ENCODE measurements at regions not wholly inside any gene's neighbourhood (a gene's known extent, or its start where the extent isn't known, plus 50 kb on each side); places are given as distances from the start of the nearest gene placed in this dataset.

DNA sequence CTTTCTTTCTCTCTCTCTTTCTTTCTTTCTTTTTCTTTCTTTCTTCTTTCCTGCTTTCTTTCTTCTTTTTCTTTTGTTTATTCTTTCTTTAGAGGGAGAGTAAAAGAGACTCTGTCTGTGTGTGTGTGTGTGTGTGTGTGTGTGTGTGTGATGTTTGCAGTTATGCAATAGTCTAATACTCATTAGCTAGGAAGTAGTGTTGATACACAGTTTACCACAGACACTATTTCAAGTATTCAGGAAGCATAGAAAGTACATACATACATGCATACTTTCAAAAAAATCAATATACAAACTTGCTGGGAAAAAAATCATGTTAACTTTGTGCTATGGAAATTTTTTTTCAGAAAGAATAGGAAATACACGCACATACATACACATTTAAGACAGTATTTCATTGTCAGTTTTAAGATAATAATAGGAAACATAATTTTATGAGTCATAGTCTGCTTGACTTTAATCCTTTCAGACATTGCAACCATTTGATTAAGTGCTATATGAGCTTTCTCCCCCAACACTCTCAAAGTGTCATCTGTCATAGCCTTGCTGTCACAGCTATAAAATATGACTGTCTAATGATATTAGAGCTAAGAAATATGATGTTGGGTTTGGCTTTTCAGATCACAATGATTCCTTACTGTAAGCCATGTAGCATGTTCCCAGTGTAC, 74.9 kb upstream of the EPHA3 start:
- TF ChIP-seq, protein P1, sequence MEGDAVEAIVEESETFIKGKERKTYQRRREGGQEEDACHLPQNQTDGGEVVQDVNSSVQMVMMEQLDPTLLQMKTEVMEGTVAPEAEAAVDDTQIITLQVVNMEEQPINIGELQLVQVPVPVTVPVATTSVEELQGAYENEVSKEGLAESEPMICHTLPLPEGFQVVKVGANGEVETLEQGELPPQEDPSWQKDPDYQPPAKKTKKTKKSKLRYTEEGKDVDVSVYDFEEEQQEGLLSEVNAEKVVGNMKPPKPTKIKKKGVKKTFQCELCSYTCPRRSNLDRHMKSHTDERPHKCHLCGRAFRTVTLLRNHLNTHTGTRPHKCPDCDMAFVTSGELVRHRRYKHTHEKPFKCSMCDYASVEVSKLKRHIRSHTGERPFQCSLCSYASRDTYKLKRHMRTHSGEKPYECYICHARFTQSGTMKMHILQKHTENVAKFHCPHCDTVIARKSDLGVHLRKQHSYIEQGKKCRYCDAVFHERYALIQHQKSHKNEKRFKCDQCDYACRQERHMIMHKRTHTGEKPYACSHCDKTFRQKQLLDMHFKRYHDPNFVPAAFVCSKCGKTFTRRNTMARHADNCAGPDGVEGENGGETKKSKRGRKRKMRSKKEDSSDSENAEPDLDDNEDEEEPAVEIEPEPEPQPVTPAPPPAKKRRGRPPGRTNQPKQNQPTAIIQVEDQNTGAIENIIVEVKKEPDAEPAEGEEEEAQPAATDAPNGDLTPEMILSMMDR (IDR thresholded peaks at IDR 0.05): no peak
- TF ChIP-seq EP300 (IDR thresholded peaks at IDR 0.05) (no peak), POLR2A (IDR thresholded peaks at IDR 0.05) (no peak)

All from upper lobe of left lung (tissue), 4 donors.